IPS DF 4.7 (cell line): ENCODE measurements at regions not wholly inside any gene's neighbourhood (a gene's known extent, or its start where the extent isn't known, plus 50 kb on each side); places are given as distances from the start of the nearest gene placed in this dataset.

ENCODE experiments used
- DNase-seq: peaks from one replicate; pipeline ENCODE4 v3.0.0-alpha.2; 2013; ENCODE audit warnings: low spot score; ENCODE audit errors: extremely low read depth

DNA sequence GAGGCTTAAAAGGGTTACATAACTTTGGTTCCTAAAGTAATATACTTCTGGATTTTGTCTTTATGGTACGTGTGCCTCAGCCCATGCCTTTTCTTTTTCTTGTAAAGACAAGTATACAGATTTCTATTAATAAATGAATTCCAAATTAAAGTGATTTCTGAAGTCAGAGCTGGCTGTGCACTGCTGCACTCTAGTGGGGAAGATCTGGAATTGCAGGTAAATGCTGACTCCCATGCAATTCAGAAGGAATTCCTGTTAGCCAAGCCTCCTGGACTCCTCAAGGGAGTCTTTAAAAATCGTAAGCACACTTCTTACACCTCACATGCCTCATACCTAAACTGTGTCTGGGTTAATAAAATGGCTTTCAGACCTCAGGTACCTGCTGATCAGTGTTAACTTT lies 118.4 kb upstream of the SLC7A1 start:
- DNase-seq, result no peak

DNA sequence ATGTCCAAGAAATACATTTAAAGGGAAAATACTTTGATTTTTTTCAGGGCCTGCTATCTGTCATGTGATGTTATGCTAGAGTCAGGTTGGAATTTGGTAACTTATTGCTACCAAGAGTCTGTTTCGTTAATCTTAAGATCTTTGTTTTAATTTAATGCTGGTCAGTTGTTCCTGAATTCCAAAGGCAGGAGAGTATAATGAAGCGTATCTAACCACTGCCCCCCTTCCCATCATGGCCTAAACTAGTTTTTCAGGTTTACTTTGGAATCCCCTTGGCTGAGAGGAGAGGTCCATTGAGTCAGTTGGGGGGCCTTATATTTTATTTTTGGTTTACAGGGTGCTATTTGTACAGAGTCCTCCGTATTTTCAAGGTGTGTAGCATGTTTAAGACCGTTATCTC lies 116.3 kb upstream of the SLC7A1 start:
- no peak for DNase-seq

DNA sequence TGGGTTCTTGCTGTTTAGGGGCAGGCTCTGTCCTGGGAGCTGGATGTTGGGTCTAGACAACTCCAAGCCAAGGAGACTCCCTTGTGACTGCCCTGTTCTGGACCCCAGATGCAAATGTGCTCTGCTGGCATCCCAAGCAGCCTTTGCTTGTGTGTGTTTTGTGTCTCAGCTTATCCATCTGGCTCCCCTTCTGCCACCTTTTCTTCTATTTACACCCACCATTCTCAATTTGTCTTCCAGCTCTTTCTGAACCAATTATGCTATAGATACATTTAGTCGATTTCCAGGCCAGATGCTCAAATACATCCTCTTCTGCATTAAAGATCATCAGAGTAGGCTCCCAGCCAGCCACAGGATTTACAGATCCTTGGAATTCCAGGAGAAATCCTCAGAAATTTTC lies 115.0 kb upstream of the SLC7A1 start:
- no peak for DNase-seq

GRCh38 chr13:29709407-29710069 lies 114.0 kb upstream of the SLC7A1 start:
- DNase-seq, result no peak

GRCh38 chr13:29707876-29708543 lies 112.5 kb upstream of the SLC7A1 start:
- peak; percentile 46 for DNase-seq

GRCh38 chr13:29706923-29707322 lies 111.4 kb upstream of the SLC7A1 start:
- no peak for DNase-seq

DNA sequence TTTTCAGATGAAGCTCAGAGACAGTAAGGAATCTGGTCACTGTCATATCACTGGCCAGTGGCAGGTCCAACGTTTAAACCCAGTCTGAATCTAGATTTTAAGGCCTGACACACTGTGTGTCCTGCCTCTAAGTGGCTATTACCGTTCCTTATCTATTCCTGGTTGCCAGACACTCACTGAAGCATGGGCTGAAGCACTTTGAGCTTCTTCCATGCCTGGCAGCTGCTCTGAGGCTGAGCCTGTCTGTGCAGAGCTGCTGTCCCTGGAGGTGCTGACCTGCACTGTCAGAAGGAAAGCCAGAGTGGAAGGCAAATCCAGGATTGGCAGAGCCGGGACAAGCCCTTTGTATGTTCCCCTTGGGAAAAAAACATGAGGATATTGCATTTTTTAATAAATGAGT lies 109.2 kb upstream of the SLC7A1 start:
- no peak for DNase-seq

DNA sequence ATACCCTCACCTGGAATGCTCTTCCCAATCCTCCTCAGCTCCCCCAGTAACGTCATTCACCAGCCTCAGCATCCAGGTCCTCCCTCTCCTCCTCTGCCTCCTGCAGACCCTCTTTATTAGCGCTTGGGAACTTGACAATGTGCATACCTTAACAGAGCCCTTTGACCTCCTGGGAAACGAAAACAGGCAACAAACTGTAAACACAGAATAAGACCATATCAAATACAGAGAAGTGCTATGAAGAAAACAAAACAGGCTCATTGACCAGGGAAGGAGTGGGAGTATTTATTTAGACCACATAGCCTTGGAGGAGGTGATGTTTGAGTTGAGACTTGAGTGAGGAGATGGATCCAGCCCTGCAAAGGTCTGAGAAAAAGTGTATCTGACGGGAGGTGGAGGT lies 107.9 kb upstream of the SLC7A1 start:
- no peak for DNase-seq

DNA sequence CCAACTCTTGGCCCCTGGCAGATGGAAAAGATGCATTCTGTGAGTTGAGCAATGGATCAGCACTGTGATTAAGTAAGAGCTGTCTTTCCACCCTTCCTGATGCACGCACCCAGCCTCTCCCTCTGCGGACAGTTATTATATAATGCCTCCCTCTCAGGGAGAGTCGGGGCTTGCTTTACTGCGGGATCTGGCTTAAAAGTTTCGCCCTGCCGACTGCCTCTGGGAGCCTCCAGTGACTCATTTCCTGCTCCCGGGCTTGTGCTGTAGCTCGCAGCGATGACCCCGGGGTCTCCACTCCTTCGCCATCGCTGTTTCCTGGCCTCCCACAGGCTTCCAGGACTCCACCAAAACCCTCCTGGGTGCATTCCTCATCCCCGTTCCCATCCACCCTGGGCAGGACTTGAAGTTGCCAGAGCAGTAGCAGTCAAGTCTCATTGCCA lies 107.4 kb upstream of the SLC7A1 start:
- no peak for DNase-seq

DNA sequence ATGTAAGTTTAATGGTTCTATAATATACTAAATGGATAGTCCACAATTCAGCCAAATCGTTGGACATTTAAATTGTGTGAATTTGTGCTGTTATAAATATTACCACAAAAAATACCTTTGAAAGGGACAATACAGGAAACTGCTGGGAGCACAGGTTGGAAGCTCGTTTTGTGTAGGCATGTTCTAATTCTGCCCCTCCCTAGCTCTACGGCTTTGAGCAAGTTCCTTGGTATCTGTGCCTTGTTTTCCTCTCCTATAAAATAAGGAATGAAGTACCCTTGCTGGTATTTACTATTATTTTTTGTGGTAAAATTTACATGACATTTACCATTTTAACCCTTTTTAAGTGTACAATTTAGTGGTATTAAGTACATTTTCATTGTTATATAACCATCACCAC lies 102.6 kb upstream of the SLC7A1 start:
- no peak for DNase-seq

DNA sequence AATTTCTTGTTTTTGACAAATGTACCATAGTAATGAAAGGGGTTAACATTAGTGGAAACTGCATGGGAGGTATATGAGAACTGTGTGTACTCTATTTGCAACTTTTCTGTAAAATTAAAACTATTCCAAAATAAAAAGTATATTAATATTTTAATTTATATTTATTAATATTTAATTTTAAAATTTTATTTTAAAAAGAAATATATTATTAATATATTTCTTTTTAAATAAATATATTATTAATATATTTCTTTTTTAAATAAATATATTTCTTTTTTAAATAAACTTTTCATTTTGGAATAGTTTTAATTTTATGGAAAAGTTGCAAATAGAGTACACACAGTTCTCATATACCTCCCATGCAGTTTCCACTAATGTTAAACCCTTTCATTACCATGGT lies 101.1 kb upstream of the SLC7A1 start:
- DNase-seq, result no peak

DNA sequence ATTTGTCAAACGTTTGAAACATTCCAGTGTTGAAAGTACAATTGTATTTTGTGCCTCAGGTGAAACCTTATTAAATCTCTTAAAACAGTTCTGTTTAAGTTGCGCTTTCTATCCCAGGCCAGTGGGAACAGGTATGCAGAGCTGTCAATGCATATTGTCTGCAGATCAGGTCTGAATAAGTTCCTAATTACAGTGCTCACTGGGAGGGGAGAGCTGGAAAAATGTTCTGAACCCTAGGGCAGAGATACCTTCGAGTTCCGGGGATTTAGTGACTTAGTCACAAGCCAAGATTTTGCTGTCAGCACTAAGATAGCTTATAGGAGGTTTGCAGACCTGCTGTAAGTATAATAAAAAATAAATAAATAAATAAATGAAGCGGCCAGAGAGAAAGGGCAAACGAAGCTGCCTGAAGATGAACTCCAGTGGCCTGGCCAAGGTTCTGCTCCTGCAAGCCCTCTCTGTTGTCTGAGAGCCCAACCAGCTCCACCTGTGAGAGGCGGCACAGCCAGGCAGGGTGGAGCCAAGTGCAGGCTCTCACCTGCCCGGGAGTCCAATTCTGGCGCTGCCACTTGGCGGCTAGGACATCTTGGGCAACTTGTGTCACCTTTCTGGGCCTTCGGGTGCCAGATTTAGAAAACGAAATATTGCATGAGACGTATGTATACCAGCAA lies 97.9 kb upstream of the SLC7A1 start:
- DNase-seq, result no peak

GRCh38 chr13:29689548-29689947 lies 94.1 kb upstream of the SLC7A1 start:
- DNase-seq, result no peak

GRCh38 chr13:29688193-29688592 lies 92.7 kb upstream of the SLC7A1 start:
- no peak for DNase-seq

- DNase-seq, result no peak
These were observed 89.0 kb upstream of the SLC7A1 start for GRCh38 chr13:29684441-29684840.

DNA sequence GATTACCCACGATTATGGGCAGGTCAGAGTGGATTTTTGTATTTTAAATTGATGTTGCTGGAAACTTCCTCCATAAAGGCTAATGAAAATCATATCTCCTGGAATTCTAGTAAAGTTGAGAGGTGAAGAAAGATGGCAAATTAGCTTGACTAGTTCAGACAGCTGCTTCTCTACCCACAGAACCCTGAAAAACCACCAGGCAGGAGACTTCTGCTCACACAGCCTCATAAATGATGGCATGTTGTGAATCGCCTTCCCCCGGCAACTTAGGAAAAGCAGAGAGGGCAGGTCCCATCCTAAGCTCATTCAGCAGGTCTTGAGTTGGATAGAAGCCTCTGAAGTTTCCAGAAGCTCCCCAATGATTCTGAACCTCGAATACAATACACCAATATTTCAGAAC lies 87.6 kb upstream of the SLC7A1 start:
- DNase-seq, result no peak

DNA sequence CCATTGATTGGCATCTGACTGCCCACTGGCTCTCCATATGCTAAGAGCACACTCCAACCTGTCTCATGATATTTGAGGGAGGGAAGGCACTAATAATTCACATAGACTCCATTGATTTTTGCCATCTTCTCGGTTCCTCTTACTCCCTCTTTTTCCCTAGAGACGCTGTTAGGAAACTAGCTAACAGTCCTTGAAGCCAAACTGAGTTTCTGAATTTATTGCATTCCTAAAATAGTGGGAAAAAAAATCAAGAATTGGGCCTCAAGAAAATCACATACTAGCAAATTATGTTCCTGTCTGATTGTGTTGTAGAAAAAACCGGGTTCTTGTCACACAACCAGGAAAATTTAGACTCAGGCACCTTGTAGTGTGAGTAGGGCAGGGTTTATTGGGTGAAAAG lies 86.4 kb upstream of the SLC7A1 start:
- no peak for DNase-seq

DNA sequence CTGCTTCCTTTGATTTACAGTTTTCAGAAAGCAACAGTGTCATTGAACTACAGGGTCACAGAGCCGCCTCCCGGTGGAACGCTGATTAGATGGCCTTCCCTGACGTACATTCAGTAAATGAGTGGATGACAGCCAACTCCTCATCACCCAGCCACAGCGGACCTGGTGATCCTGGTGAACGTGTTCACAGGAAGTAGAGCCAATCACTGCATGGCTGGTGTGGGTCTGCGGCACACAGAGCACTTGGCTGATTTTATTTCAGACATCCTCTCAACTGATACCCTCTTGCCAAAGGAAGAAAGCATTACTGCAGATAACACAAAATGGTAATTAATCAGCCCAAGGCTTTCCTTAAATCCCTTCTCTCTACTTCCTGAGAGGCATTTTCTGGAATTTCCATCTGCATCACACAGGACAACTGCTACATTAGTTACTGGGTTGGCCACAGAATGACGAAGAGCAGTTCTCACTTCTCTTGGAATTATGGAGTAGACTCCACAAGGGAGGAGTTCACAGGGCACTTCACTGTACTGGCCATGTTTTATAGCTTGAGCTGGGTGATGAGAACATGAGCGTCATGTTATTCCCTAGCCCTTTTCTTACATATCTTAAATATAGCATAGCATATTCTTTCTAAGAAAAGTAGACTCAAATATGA lies 84.0 kb upstream of the SLC7A1 start:
- no peak for DNase-seq

DNA sequence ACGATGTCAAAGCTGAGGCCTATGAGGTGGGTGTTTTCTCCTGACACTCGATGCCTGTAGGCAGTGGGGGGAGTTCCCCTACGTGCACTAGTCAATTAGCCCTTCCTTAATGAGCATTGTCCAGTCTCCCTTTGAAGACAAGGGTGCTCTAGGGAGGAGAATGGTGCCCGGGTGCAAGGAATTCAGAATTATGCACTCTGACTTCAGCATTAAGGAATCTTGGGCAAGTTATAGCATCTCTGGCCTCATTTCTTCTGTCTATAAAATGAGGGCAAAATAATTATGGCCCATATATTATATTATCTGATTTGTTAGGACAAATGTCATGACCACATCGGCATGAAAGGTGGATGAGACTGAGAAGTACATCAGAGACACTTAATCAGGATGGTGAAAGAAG lies 82.1 kb upstream of the SLC7A1 start:
- DNase-seq, result no peak

DNA sequence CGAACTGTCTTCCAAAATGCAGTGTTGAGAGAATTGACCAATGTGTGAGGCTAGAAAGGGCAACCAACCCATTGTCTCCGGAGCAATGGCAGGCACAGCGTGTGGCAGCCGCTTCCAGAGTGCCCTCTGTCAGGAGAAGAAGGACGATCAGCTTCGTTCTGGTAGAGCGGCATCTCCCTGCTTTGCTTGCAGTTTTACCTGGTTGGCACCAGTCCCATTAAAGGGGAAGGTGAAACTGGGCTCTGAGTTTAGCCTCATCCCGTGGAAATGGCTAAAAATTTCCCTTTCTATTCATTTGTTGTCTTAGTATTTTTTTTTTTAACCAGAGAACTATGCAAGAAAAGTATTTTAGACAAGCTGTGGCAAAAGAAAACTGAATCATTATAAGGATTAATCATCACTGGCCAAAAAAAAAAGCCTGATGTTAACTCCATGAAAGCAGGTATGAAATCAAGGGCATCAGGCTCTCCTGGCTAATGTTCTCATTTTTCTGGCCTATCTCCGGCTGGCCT lies 81.5 kb upstream of the SLC7A1 start:
- no peak for DNase-seq

DNA sequence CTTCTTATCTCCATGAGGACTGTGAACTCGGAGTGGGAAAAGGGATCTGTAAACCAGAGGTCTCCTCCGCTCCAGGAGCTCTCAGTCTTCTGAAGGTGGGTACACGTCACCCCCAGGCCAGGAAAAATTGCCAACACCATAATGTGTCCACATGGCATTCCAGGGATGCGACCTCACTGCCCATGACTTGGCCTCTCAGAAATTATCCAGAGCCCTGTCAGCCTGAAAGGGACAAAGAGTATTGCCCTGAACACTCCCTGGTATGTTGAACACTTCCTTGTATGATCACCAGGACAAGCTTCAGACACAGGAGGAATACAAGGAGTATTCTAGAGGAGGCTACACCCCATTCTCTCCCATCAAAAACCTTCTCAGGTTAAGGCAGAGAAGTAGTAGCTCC lies 81.0 kb upstream of the SLC7A1 start:
- DNase-seq, result no peak

DNA sequence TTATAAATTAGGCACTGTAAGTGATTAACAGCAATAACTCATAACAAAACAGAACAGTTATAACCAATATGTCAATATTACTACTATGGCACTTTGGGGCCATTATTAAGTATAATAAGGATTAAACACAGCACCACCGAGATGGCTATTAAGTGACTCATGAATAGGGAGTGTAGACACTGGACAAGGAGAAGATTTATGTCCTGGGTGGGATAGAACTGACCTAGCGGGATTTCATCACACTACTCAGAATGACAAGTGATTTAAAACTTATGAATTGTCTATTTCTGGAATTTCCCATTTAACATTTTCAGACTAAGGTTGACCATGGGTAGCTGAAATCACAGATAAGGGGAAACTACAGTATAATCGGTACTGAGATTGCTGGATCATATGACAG lies 79.0 kb upstream of the SLC7A1 start:
- DNase-seq, result no peak
